SK-N-SH (cell line): ENCODE measurements at regions not wholly inside any gene's neighbourhood (a gene's known extent, or its start where the extent isn't known, plus 50 kb on each side); places are given as distances from the start of the nearest gene placed in this dataset.

ENCODE experiments used
- CHD2 ChIP-seq: fragments of 150-350 bp; IDR thresholded peaks from 2 replicates; pipeline ENCODE4 v1.6.1; 2018; ENCODE audit warnings: low read length; ENCODE audit not compliant: partially characterized antibody
- CTCF ChIP-seq: fragments of 200-600 bp; sonication (generic); IDR thresholded peaks from 2 replicates; pipeline ENCODE4 v1.6.1; 2017; ENCODE audit warnings: antibody characterized with exemption, mild to moderate bottlenecking, moderate library complexity
- EP300 ChIP-seq, 2 experiments: IDR thresholded peaks; 2 replicates each; pipeline versions ENCODE4 v1.4.0 to v1.6.1; 2012; ENCODE audit warnings: borderline replicate concordance in 1 of 2, low read depth in 1 of 2, low read length in 1 of 2
- IRF3 ChIP-seq: fragments of 150-350 bp; IDR thresholded peaks from 2 replicates; pipeline ENCODE4 v1.6.1; 2016; ENCODE audit warnings: mild to moderate bottlenecking, low read depth, low read length
- MAX ChIP-seq: IDR thresholded peaks from 2 replicates; pipeline ENCODE4 v1.4.0; 2012; ENCODE audit warnings: low read depth
- MEF2A ChIP-seq: IDR thresholded peaks from 2 replicates; pipeline ENCODE4 v1.4.0; 2012; ENCODE audit warnings: low read depth, borderline replicate concordance
- NRF1 ChIP-seq: IDR thresholded peaks from 2 replicates; pipeline ENCODE4 v1.6.1; 2012; ENCODE audit warnings: low read depth, mild to moderate bottlenecking, low read length
- POLR2AphosphoS5 ChIP-seq: IDR thresholded peaks from 2 replicates; pipeline ENCODE4 v1.6.1; 2012; ENCODE audit warnings: low read depth, low read length
- RAD21 ChIP-seq: IDR thresholded peaks from 2 replicates; pipeline ENCODE4 v1.6.1; 2012; ENCODE audit warnings: mild to moderate bottlenecking, low read length
- RFX5 ChIP-seq: IDR thresholded peaks from 2 replicates; pipeline ENCODE4 v1.6.1; 2012; ENCODE audit warnings: mild to moderate bottlenecking, improper control_type of control experiment, low read length
- TAF1 ChIP-seq: IDR thresholded peaks from 2 replicates; pipeline ENCODE4 v1.6.1; 2012; ENCODE audit warnings: low read depth, mild to moderate bottlenecking, low read length, moderate library complexity, borderline replicate concordance
- USF2 ChIP-seq: fragments of 150-350 bp; IDR thresholded peaks from 2 replicates; pipeline ENCODE4 v1.6.1; 2017; ENCODE audit warnings: antibody characterized with exemption, low read length, low read depth, borderline replicate concordance
- TF ChIP-seq, protein P1 (sequence below): IDR thresholded peaks from 2 replicates; pipeline ENCODE4 v1.6.1; 2012; ENCODE audit warnings: mild to moderate bottlenecking, low read depth, low read length, moderate library complexity
- TF ChIP-seq, protein P2 (sequence below): IDR thresholded peaks from 2 replicates; pipeline ENCODE4; 2012

GRCh38 chr4:30555775-30556174, 164.4 kb upstream of the PCDH7 start:
- TF ChIP-seq CTCF = no peak
- no peak for TF ChIP-seq MEF2A
- TF ChIP-seq USF2 = no peak
- TF ChIP-seq RFX5 = no peak
- TF ChIP-seq, protein P1, sequence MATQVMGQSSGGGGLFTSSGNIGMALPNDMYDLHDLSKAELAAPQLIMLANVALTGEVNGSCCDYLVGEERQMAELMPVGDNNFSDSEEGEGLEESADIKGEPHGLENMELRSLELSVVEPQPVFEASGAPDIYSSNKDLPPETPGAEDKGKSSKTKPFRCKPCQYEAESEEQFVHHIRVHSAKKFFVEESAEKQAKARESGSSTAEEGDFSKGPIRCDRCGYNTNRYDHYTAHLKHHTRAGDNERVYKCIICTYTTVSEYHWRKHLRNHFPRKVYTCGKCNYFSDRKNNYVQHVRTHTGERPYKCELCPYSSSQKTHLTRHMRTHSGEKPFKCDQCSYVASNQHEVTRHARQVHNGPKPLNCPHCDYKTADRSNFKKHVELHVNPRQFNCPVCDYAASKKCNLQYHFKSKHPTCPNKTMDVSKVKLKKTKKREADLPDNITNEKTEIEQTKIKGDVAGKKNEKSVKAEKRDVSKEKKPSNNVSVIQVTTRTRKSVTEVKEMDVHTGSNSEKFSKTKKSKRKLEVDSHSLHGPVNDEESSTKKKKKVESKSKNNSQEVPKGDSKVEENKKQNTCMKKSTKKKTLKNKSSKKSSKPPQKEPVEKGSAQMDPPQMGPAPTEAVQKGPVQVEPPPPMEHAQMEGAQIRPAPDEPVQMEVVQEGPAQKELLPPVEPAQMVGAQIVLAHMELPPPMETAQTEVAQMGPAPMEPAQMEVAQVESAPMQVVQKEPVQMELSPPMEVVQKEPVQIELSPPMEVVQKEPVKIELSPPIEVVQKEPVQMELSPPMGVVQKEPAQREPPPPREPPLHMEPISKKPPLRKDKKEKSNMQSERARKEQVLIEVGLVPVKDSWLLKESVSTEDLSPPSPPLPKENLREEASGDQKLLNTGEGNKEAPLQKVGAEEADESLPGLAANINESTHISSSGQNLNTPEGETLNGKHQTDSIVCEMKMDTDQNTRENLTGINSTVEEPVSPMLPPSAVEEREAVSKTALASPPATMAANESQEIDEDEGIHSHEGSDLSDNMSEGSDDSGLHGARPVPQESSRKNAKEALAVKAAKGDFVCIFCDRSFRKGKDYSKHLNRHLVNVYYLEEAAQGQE = no peak
- no peak for TF ChIP-seq CHD2
- no peak for TF ChIP-seq RAD21
- no peak for TF ChIP-seq POLR2AphosphoS5
- no peak for TF ChIP-seq EP300 (IDR thresholded peaks at IDR 0.05; ENCODE audit: borderline replicate concordance in 1 of 2, low read depth in 1 of 2, low read length in 1 of 2)
- TF ChIP-seq NRF1 = no peak
- no peak for TF ChIP-seq TAF1
- no peak for TF ChIP-seq MAX
- TF ChIP-seq, protein P2, sequence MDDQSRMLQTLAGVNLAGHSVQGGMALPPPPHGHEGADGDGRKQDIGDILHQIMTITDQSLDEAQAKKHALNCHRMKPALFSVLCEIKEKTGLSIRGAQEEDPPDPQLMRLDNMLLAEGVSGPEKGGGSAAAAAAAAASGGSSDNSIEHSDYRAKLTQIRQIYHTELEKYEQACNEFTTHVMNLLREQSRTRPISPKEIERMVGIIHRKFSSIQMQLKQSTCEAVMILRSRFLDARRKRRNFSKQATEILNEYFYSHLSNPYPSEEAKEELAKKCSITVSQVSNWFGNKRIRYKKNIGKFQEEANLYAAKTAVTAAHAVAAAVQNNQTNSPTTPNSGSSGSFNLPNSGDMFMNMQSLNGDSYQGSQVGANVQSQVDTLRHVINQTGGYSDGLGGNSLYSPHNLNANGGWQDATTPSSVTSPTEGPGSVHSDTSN = no peak
- no peak for TF ChIP-seq IRF3
